GM18909 (cell line): ENCODE measurements at regions not wholly inside any gene's neighbourhood (a gene's known extent, or its start where the extent isn't known, plus 50 kb on each side); places are given as distances from the start of the nearest gene placed in this dataset.

Experiments
- ATAC-seq: cut with Tn5 transposase; IDR thresholded peaks from one replicate; pipeline ENCODE4 v1.9.1; 2021; ENCODE audit warnings: mild to moderate bottlenecking; ENCODE audit not compliant: unreplicated experiment, poor library complexity

DNA sequence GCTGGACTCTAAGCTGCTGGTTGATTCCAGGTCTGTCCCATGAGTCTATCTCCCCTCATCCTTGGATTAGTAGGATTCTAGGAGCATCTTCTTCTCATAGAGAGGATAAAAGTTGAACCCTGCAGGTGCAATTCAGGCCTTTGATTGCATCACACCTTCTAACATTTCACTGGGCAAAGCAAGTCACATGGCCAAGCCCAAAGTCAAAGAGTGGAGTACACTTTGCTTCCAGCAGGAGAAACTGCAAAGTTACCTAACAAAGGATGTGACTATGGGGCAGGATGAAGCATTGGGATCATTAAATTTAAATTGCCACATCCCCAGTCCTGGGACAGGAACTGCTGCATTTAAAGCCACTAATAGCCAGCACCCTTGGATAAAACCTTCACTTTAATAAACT lies 51.0 kb upstream of the EGFLAM start:
- ATAC-seq, result no peak

DNA sequence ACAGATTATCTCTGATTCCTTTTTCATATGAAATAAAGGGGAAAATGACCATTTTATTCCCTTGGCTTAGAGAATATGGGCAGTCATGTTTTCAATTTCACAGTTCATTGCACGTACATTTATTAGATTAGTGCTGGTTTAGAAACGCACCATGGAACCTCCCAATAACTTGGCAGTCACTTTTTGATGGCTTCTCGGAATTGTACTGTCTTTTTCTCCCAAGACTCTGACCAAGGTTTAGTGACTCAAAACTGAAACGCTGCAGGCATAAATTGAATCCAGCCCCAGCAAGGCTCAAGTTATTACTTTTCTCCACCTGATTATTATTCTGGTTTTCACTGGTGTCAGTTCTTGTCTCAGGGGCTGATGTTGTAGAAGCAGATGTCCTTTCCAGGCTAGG lies 55.6 kb upstream of the EGFLAM start:
- ATAC-seq, result no peak

DNA sequence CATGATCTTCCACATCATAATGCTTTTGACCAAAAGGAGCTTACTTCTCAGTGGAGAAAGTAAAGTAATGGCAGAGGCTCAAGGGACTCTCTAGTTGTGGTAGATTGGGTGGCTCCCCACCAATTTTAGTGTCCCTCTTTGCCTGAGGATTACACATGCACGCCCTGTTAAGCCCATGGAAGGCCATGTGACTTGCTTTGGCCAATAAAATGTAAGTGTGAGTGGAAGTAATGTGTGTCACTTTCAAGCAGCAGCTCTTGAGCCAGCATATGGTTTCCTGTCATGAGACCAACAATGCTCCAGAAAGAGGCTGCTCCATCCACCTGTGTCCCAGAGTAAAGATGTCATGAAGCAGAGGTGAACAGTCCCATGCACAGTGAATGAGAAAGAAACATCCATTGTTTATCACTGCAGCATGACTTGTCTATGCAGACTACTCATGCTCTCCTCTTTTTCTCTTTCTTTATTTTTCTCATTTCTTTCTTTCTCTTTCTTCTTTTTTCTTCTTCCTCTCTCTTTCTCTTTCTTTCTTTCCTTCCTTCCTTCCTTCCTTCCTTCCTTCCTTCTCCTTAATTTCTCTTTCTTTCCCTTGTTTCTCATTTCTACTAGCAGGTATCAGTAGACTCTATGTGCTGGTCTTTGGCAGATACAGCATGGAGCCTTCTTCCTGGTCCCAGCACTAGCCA lies 57.3 kb upstream of the EGFLAM start:
- no peak for ATAC-seq

DNA sequence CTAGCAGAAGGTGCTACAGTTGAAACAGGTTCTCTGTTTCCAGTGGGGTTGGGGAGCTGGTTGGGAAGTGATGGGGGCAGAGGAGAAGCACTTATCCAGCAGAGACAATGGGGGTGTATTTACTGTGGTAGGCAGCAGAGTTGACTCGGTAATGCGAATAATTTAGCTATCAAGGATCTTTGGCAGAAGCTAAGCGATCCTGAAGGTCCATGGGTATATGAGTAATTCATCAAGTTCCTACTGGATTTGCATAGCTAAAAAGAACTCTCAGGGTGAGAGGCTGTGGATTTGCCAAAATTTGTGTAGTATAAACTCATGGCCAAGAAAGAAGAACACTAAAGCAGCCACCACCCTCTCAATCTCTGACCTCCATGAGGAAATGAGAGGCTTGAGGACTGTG lies 61.2 kb upstream of the EGFLAM start:
- ATAC-seq, result no peak

DNA sequence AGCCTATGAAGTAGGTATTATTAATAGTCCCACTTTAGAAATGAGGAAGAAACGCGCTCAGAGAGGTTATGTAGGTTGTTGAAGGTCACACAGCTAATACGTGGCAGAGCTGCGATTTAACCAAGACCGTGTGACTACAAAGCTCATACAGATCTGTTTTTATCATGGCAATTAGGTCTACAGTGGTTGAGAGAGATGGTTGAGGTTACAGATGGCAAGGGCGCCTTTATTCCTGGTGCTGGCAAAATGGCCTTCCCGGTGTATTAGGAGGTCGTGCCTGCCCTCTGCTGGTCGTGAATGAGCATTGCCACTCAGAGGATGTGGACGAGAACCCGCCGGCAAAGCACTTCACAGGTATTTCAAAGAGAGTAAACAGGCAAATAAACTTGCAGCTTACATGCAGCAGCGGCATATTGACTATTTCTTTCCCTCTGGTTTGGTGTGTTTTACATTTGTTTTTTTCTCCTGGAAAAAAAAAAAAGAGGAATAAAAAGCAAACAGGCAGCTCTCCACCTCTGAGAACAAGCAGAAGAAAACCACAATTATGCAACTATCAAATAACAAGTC lies 65.3 kb upstream of the EGFLAM start:
- peak; percentile 67 for ATAC-seq

DNA sequence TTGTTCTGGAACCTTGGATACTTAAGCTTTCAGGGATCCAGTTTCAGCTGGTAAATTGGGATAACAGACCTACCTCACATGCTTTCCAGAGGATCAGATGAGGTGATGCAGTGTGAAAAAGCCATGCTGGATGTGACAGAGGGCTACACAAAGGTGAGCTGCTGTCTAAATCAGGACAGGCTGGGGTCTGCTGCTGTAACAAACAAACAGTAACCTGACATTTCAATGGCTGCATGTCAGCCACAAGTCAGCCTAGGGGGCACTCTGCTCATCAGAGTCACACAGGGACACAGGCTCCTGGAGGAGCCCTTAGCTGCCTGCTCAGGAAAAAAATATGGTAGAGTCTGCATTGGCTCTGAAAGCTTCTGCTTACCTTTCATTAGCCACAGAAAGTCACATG lies 66.7 kb upstream of the EGFLAM start:
- ATAC-seq, result no peak

DNA sequence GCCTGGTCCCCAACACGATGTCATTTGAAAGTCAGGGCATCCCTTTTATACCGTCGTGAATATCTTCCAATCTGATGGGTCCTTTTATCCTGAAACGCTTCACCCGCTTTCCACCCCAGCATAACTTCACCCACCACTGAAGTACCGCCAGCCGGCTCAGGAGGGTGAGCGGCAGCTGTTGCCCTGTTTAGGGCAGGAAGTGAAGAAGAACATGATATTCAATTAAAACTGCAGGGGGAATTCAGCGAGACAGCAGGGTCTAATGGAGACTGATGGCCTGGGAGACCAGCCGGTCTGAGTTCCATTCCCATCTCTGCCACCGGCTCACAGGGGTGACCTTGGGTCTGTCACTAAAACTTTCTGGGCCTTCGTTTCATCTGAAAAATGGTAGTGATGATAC lies 68.2 kb upstream of the EGFLAM start:
- no peak for ATAC-seq

DNA sequence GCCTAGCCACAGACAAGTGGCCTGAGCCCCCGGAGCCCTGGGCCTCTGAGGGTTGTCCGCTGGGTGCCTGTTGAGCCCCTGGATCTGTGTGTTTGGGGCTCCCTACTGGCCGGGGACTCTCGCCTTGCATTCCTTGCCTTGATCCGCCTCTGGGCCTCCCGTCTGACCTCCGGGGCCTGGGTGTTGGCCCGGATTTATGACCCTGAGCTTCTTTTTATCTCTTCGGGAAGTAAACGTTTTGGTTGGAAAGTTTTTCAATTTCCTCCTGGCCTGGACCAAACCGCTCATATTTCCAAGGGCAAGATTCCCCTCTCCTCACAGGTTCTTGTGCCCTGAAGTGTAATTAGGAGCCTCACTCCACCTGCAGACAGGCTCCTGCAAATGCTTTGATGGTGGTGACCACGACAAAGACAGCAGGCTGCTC lies 69.3 kb upstream of the EGFLAM start:
- no peak for ATAC-seq

DNA sequence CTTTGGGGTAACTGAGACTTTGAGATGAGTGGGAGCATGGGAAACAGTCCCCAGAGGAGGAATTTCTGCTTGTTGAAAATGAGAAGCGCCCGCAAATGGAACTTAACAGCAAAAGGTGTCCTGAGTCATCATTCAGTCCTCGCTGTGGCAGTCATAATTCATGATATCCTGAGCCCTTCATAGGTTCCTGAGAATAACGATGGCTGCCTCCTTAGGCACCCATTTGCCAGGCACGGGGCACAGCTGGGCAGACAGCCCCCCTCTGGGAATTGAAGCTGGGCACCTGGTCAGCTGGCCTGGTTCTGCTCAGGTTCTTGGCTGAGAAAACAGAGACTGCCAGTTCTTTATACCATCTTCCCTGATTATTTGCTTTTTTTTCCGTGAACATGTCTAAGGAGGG lies 69.8 kb upstream of the EGFLAM start:
- ATAC-seq, result no peak

DNA sequence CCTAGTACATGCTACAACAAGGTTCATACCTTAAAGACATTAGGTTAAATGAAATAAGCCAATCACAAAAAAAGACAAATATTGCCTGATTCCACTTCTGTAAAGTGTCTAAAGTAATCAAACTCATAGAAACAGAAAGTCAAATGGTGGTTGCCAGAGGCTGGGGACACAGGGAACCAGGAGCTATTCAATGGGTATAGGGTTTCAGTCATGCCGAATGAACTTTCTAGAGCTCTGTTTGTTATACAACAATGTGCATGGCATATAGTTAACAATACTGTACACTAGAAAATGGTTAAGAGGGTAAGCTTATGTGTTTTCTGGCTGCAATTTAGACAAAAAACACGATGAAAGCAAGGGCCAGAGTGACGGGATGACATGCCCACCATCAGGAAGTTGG lies 70.8 kb upstream of the EGFLAM start:
- ATAC-seq, result no peak

DNA sequence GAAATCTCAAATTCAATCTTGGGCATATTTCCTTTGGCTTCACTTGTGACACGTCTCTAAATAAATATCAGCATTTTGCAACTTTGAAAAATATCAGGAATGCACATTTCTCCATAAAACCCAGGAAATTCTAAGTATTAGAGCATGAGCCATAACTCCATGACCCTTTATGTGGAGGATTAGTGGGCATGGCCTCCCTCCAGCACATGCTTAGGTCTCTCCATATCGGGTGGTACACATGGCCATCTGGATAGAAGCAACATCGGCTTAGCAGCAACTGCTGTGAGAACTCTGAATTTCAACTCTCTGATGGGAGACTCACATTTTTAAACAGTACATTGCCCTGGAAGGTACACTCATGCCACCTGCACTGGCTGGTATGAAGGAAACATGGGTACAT lies 73.7 kb upstream of the EGFLAM start:
- no peak for ATAC-seq

DNA sequence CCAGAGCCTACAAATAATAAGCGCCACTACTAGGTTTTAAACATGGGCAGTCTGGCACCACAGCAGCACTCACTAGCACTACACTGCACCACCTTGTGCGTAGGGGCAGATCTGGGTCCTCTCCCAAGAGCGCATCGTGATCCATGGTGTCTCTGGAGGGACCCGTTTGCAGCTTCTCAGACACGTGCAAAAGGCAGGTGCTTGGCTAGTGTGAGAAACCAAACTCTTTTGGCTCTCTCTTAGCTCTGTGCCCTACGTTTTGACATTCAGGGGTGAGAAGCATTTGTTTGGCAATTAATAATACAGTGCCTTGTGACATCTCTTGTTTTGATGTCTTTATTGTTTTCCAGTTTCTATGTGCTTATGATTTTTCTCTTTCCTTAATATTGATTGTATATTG lies 75.4 kb upstream of the EGFLAM start:
- ATAC-seq, result no peak

DNA sequence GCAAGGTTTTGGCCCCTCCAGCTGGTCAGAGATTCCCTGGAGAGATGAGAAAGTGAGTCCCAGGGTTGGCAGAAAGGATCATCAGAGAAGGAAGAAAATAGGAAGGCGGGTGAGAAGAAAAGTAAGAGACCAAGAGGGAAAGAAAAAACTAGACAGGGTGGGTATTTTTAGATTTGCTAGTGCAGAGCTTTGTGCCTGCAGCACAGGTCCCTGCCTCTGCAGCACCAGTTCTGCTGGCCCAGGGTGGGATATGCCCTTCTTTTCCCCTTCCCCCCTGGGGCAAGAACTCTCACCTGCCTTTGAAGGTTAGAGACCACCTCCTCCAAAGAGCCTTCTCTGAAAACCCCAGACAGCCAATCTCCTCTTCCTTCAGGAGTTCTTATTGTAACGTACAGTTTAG lies 90.3 kb upstream of the EGFLAM start:
- ATAC-seq, result no peak

DNA sequence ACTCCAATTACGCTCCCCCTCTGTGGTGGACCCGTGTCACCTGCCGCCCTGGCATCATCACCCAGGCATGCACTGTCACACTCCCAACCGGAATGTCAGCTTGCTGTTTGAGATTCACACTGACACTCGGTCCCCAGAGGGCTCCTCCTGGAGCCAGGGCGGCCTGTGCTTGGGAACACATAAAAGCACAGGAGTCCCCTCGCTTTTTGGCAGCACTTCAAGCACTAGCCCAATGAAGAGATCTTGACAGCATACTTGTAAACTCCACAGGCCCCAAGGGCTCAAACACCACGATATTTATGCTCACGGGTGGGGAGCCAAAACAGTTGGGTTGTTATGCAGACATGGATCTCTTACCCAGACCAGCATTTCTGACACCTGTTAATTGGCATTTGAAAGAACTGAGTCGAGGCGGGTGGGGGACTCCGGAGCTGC lies 90.8 kb upstream of the EGFLAM start:
- ATAC-seq, result no peak

DNA sequence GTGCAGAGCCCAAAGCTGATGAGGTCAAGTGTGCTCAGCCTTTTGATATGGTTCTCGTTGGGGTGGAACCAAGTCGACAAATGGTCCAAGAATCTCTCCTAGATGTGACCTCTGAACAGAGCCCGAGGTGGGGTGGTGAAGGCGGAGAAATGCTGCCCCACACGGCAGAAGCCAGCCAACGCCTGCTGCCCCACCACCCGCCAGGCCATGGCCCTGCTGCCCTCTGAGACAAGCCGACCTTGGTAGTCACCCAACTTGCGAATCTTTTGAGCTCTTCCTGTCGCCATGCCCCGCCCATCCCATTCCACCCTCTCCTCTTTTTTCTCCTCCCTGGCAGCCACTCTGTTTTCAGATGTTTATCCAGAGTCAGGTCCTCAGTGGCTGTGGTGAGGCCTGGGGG lies 91.5 kb upstream of the EGFLAM start:
- no peak for ATAC-seq

DNA sequence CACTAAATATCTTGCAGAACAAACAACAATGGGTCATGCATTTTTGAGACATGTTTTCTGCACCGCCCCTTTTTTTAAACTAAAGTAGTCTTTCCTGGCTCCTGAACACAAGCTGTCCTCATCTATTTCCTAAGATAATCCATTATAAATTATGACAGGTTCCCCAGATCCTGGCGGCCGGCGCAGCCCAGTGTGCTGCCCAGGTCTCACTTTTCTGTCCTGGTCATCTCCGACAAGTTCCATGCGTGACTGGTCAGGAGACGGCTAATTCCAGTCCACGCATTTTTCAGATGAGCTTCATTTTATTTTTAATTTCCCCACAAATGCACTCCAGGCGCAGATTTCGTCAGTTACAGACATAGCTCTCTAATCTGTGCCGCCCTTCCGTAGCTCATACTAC lies 92.9 kb upstream of the EGFLAM start:
- no peak for ATAC-seq

DNA sequence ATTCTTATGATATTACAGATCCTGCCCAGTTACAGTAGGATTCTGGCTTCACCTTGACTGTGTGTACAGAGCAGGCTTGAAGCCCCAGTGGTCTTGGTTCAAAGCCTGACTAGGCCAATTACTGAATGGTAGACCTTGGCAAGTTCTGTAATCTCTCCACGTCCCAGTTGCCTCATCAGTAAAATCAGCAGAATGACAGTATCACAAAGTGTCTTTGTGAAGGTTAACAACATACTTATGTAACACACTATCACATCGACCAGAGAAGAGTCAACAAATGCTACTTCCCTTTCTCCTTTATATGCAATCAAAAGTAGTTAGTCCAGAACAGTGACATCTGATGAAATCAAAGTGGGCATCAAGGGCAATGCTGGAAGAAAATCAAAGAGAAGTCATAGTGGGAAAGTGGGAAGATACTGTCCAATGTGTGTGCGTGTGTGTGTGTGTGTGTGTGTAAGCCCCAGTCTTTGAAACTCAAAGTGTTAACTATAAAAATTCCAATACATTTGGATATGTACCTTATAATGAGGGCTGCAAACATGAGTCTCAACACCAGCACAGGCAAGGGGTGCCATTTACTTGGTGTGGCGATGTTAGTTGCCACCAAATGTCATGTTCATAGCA lies 93.5 kb upstream of the EGFLAM start:
- ATAC-seq, result no peak

DNA sequence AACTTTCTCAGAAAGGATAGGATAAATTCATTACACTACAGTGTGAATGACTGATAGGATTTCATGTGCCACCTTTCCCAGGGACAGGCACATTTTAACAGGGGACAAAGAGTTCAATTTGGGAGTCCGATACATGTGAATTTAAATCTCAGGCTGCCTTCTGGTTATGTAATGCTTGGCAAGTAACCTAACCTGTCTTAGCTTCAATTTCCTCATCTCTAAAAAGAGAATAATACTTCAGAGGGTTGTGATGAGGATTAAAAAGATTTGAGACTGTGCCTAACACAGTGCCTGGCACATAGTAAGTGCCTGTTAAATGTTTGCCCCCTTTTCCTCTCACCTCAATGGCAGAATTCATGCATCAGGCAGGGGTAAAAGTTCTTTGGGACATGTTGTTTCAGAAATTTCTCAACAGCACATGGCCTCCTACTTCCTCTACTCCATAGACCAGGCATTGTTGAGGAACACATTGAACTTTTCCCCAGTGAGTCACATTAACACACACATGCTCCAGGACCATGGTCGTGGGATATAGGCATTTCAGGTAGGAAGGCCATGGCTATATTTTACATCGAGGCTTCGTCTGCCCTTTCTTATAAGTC lies 94.6 kb upstream of the EGFLAM start:
- no peak for ATAC-seq

DNA sequence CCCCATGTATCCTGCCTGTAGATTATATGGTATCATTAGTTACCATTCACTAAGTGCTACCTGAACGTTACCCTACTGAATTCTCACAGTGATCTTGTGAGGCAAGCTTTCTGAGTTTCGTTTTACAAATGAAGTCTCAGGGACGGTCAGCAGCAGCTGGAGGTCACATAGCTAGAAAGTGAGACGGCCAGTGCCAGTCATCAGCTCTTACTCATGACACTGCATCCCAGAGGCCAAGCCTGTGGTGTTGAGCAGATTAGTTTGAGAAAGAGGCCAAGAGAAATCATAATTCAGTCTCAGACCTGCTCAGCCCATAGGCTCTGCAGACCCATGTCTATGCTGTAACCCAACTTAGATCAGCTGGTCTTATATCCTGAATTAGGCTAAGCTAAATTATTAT lies 95.7 kb upstream of the EGFLAM start:
- no peak for ATAC-seq

DNA sequence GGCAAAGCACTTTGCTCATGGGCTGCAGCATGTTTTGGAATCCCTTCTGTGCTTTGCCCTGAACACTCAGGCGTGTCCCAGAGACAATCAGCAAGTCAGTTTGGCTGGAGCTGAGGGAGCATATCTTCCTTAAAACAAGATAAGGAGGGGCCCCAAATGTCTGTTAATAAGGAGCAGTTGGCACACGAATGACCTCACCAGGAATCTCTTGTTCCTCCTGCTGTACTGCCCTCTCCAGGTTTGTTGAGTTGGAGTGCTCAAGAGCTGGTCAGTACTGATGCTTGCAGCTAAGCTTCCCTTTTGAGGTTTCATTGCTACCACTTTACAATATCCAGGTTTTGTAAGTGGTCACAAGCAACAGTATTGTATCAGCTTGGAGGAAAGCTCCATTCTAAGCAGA lies 101.3 kb upstream of the EGFLAM start:
- ATAC-seq, result no peak

DNA sequence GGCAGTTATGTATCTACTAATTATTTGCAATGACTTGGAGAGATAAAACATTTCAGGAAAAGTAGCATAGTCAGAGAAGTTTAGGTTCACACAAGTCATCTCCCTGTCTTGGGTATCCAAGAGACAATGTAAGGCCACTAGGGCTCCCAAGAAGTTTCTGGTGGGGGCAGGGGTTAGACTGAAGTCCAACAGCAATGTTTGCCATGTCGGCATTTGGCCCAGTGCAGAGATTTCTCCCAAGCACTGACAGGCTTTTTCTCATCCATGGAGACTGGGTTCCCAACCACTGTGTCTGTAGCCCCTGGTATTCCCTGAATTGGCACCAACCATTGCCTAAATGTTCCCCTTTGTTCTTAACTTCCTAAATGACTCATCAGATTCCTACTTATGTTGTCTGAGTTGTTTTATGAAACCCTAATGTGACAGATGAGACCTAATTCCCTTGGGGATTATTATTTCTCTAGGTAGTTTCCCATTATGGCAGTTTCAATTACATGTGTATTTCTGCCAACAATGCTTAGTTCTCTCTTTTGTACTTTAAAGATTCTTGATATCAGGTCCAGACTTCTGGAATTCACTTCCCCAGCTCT lies 103.6 kb upstream of the EGFLAM start:
- no peak for ATAC-seq
